GM12864 (cell line): ENCODE measurements at regions not wholly inside any gene's neighbourhood (a gene's known extent, or its start where the extent isn't known, plus 50 kb on each side); places are given as distances from the start of the nearest gene placed in this dataset.

Source experiments
- DNase-seq: peaks from one replicate; pipeline ENCODE4 v3.0.0-alpha.2; 2011; ENCODE audit warnings: low read depth
- H3K4me3 ChIP-seq: 2 replicates; pipeline ENCODE4 v1.5.1; 2011; ENCODE audit warnings: mild to moderate bottlenecking, low read depth, low read length, control low read depth
- TF ChIP-seq, protein P1 (sequence below): IDR thresholded peaks from 2 replicates; pipeline ENCODE4 v1.5.1; 2011; ENCODE audit warnings: low read depth, mild to moderate bottlenecking, moderate library complexity, low read length, control low read depth, inconsistent platforms; ENCODE audit errors: missing control alignments

- TF ChIP-seq, protein P1, sequence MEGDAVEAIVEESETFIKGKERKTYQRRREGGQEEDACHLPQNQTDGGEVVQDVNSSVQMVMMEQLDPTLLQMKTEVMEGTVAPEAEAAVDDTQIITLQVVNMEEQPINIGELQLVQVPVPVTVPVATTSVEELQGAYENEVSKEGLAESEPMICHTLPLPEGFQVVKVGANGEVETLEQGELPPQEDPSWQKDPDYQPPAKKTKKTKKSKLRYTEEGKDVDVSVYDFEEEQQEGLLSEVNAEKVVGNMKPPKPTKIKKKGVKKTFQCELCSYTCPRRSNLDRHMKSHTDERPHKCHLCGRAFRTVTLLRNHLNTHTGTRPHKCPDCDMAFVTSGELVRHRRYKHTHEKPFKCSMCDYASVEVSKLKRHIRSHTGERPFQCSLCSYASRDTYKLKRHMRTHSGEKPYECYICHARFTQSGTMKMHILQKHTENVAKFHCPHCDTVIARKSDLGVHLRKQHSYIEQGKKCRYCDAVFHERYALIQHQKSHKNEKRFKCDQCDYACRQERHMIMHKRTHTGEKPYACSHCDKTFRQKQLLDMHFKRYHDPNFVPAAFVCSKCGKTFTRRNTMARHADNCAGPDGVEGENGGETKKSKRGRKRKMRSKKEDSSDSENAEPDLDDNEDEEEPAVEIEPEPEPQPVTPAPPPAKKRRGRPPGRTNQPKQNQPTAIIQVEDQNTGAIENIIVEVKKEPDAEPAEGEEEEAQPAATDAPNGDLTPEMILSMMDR, result no peak
- H3K4me3 ChIP-seq, result no peak overlapping the region
- no peak for DNase-seq
These were observed 315.0 kb downstream of the SEC23A start for GRCh38 chr14:38788060-38788459.

GRCh38 chr14:38786921-38787320 lies 316.1 kb downstream of the SEC23A start:
- no peak for DNase-seq
- no peak overlapping the region for H3K4me3 ChIP-seq
- TF ChIP-seq, protein P1, result no peak

DNA sequence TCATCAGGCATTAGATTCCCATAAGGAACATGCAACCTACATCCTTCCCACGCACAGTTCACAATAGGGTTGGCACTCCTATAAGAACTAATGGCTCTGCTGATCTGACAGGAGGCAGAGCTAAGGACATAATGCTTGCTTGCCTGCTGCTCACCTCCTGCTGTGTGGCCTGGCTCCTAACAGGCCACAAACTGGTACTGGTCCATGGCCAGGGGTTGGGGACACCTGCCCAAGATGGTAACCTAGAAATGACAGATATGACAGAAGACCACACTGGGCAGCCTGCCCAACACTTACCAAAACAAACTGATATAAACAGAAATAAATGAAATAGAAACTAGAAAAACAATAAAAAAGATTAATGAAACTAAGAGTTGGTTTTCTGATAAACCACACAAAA lies 325.6 kb downstream of the SEC23A start:
- TF ChIP-seq, protein P1, result no peak
- H3K4me3 ChIP-seq, result no peak overlapping the region
- DNase-seq, result no peak

- DNase-seq, result no peak
- no peak overlapping the region for H3K4me3 ChIP-seq
- TF ChIP-seq, protein P1, result no peak
These were observed 327.0 kb downstream of the SEC23A start for GRCh38 chr14:38775986-38776385.

- no peak for DNase-seq
- H3K4me3 ChIP-seq, result no peak overlapping the region
- TF ChIP-seq, protein P1, result no peak
These were observed 328.9 kb downstream of the SEC23A start for GRCh38 chr14:38774162-38774561.

DNA sequence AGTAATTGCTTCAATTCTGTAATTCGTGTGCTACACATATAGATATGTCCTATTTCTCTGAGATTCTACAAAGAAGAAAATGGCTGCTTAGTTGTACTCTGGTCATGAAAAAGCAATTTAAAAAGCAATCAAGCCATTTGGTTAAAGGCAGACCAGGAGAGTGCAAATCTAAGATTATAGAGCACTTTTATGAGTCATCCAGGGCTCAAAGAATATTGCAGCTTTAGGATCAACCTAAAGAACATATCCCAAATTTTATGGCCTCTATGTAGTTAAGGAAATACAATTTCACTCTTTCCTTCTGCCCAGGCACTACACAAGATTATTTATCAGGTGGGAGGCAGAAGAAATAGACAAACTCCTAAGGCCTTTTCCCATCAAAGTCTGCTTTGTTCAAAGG lies 332.8 kb downstream of the SEC23A start:
- TF ChIP-seq, protein P1, result no peak
- DNase-seq, result no peak
- no peak overlapping the region for H3K4me3 ChIP-seq

DNA sequence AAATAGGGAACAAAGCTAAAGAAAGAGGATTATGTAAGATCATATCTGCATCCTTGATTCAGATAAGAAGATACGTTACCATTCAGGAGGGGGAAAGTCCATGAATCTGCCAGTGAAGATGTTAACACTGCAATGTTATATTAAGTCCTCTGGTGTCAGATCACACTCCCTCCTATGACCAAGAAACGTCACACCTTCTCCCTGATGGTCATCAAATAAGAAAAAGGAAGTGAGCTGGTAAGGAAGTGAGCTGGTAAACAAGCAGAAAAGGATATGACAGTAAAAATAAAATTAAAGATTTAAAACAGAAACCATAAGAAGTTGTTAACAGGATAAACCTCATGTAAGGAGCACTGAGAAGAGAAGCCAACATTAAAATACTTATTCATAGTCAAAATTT lies 340.2 kb downstream of the SEC23A start:
- TF ChIP-seq, protein P1, result no peak
- no peak for DNase-seq
- no peak overlapping the region for H3K4me3 ChIP-seq
